Activated naive CD4-positive, alpha-beta T cell treated with anti-CD3 and anti-CD28 coated beads, Interleukin-2, amount 50 U/mL, for 24 hours (primary cell): ENCODE measurements at regions not wholly inside any gene's neighbourhood (a gene's known extent, or its start where the extent isn't known, plus 50 kb on each side); places are given as distances from the start of the nearest gene placed in this dataset.
"Not testable (repeated sequence)": the region's sequence is repeated elsewhere in the genome, so short reads cannot be mapped to it uniquely, and the experiment has no call there.

Source experiments
- H3K27ac Mint-ChIP-seq: one replicate; pipeline ENCODE4 v1.8.0; 2021; ENCODE audit warnings: mild to moderate bottlenecking, mixed read lengths
- H3K27me3 Mint-ChIP-seq: one replicate; pipeline ENCODE4 v1.8.0; 2021; ENCODE audit warnings: mixed read lengths
- H3K36me3 Mint-ChIP-seq: one replicate; pipeline ENCODE4 v1.8.0; 2021; ENCODE audit warnings: mixed read lengths
- H3K4me1 Mint-ChIP-seq: one replicate; pipeline ENCODE4 v1.8.0; 2021; ENCODE audit warnings: mixed read lengths
- H3K4me3 Mint-ChIP-seq: one replicate; pipeline ENCODE4 v1.8.0; 2021; ENCODE audit warnings: mild to moderate bottlenecking, mixed read lengths
- H3K9me3 Mint-ChIP-seq: one replicate; pipeline ENCODE4 v1.8.0; 2021; ENCODE audit warnings: mixed read lengths

- no peaks in the 10 kb centered on the region for H3K4me1 Mint-ChIP-seq
- H3K9me3 Mint-ChIP-seq = no peaks in the 10 kb centered on the region
- peaks cover 1% of the 10 kb centered on the region for H3K27me3 Mint-ChIP-seq
- H3K36me3 Mint-ChIP-seq = no peaks in the 10 kb centered on the region
- H3K4me3 Mint-ChIP-seq = no peak overlapping the region
- H3K27ac Mint-ChIP-seq = no peak overlapping the region
These were observed 75.6 kb downstream of the IGLL1 start for GRCh38 chr22:23504516-23504915.

DNA sequence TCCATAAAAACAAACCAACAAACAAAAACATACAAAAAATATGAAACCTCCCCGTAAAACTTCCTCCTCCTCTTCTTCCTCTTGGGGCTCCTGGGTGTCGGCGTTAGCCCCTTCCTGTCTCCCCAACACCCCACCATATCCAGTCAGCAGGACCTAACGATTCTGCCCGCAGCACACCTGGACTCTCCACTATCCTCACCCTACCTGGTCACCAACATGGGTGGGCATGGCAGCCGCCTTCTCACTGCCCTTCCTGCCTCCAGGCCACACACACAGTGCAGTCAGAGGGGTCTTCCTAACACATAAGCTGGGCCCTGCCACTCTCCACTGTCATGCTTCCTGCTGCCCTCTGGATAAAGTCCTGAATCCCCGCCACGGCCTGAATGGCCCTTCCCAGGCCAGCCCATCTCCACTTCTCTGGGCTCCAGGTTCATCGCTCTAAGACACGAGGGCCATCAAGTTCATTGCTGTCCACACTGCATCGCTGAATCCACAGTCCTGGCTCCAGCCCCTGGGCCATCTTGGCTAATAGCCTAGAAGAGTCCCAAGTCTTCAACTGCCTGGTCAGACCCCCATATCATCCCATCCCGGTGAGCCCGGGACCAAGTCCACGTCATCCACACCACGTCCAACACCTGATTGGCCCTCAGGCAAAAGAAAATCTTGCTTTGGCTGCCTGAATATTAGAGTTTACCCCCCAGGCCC, 76.2 kb downstream of the IGLL1 start:
- H3K9me3 Mint-ChIP-seq = no peaks in the 10 kb centered on the region
- H3K27ac Mint-ChIP-seq = no peak overlapping the region
- peaks cover 1% of the 10 kb centered on the region for H3K27me3 Mint-ChIP-seq
- no peak overlapping the region for H3K4me3 Mint-ChIP-seq
- H3K4me1 Mint-ChIP-seq = no peaks in the 10 kb centered on the region
- no peaks in the 10 kb centered on the region for H3K36me3 Mint-ChIP-seq

- Mint-ChIP-seq H3K27me3 (peaks cover 1% of the 10 kb centered on the region), H3K4me3 (no peak overlapping the region), H3K9me3 (no peaks in the 10 kb centered on the region), H3K27ac (no peak overlapping the region), H3K36me3 (no peaks in the 10 kb centered on the region), H3K4me1 (no peaks in the 10 kb centered on the region)
These were observed 76.9 kb downstream of the IGLL1 start for GRCh38 chr22:23503142-23503541.

- Mint-ChIP-seq H3K27ac (no peak overlapping the region), H3K9me3 (no peaks in the 10 kb centered on the region), H3K36me3 (no peaks in the 10 kb centered on the region), H3K4me3 (no peak overlapping the region), H3K27me3 (peaks cover 1% of the 10 kb centered on the region), H3K4me1 (peaks cover 4% of the 10 kb centered on the region)
These were observed 78.4 kb downstream of the IGLL1 start for GRCh38 chr22:23501708-23502107.

DNA sequence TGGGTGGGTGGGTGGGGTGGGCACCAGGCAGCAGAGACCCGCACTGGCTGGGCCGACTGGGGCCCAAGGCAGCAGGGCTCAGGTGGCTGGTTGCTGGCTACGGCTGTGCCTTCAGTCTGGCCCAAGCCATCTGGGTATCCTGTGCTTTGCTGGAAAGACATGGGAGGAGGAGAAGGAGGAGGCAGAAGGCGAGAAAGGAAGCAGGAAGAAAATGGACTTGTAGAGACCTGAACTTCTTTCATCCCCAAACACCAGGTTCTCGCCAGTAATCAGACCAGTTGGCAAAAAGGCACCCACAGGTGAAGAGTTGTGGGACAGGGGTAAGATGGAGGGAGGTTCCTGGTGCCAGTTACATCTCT, 78.8 kb downstream of the IGLL1 start:
- H3K9me3 Mint-ChIP-seq = no peaks in the 10 kb centered on the region
- no peak overlapping the region for H3K4me3 Mint-ChIP-seq
- no peak overlapping the region for H3K27ac Mint-ChIP-seq
- H3K36me3 Mint-ChIP-seq = no peaks in the 10 kb centered on the region
- peaks cover 5% of the 10 kb centered on the region for H3K4me1 Mint-ChIP-seq
- peaks cover 1% of the 10 kb centered on the region for H3K27me3 Mint-ChIP-seq

DNA sequence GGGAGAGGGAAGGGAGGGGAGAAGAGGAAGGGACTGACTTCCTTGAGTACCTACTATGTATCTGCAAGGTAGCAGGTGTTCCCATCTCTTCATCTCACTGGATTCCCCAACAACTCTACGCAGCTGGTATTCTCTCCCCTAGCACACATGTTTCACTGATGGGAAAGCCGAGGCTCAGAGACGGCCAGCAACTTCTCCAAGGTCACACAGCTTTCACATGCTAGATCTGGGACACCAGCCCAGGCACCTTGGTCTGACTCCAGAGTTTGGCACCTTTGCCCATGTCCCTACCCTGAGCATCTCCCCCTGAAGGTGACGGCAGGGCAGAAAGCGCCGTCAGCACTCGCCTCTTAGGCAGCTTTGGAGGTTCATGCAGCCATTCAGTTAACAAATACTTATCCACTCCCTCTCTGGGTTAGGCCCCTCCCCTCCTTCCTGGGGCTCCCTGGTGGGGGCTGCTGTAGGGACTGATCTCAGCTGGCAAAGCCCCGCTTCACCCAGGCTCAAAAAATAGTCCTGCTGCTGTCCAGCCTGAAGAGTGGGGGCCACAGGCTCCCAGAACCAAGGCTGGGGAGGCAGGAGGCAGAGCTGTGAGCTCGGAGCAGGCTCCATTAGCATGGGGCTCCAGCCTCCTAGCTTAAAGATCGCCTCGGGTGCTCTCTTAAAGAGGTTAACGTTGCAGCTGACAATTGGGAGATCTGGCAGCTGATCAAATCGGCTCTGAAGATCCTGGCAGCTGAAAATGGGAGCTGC, 79.4 kb downstream of the IGLL1 start:
- no peak overlapping the region for H3K4me3 Mint-ChIP-seq
- H3K27me3 Mint-ChIP-seq = peaks cover 1% of the 10 kb centered on the region
- no peak overlapping the region for H3K27ac Mint-ChIP-seq
- H3K36me3 Mint-ChIP-seq = no peaks in the 10 kb centered on the region
- H3K4me1 Mint-ChIP-seq = peaks cover 11% of the 10 kb centered on the region
- no peaks in the 10 kb centered on the region for H3K9me3 Mint-ChIP-seq

GRCh38 chr22:23499845-23500500, 80.1 kb downstream of the IGLL1 start:
- H3K4me3 Mint-ChIP-seq = no peak overlapping the region
- H3K27me3 Mint-ChIP-seq = no peaks in the 10 kb centered on the region
- no peaks in the 10 kb centered on the region for H3K9me3 Mint-ChIP-seq
- no peaks in the 10 kb centered on the region for H3K36me3 Mint-ChIP-seq
- H3K27ac Mint-ChIP-seq = no peak overlapping the region
- H3K4me1 Mint-ChIP-seq = peaks cover 16% of the 10 kb centered on the region

DNA sequence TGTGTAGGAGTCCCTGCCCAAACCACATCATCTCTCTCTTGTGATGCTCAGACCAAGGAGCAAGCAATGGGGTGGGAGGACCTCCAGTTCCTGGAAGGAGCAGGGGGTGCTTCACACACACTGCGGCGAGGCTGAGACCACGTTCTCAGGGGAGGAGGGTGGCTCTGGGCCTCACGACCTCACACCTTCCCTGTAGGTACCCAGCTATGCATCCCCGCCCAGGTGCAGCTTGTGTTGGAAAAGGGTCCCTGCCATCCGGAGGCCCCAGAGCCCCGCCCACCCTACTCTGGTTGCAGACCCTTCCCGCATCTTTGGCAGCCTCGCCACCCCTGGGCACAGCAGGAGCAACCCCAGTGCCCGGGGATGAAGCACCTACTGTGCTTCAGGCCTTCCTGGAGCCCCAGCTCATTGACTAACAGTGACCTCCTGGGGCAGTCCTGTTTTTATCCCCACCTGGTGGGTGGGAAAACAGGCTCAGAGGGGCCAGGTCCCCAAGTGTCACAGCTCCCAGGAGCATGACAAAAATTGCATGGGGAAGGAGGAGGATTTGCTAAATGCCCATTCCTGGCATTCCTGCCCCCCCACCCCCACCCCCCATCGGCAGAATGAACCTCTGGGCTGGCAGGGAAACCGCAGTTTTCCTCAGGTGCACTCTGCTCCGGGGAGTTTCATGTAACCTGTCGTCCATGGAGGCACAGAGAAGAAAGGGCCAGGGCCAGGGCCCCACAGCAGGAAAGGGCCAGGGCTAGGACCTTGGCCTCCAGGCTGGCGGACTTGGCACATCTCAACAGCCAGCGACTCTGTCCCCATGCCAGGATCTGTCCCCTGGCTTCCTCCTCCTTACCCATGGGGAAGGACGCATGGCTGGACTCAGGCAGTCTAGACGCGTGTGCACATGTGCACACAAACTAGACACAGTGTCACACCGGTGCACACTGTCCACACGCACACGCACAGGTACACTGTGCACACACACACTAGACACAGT, 81.0 kb downstream of the IGLL1 start:
- H3K4me3 Mint-ChIP-seq = no peak overlapping the region
- H3K27ac Mint-ChIP-seq = no peak overlapping the region
- no peaks in the 10 kb centered on the region for H3K9me3 Mint-ChIP-seq
- no peaks in the 10 kb centered on the region for H3K27me3 Mint-ChIP-seq
- no peaks in the 10 kb centered on the region for H3K36me3 Mint-ChIP-seq
- peaks cover 18% of the 10 kb centered on the region for H3K4me1 Mint-ChIP-seq

DNA sequence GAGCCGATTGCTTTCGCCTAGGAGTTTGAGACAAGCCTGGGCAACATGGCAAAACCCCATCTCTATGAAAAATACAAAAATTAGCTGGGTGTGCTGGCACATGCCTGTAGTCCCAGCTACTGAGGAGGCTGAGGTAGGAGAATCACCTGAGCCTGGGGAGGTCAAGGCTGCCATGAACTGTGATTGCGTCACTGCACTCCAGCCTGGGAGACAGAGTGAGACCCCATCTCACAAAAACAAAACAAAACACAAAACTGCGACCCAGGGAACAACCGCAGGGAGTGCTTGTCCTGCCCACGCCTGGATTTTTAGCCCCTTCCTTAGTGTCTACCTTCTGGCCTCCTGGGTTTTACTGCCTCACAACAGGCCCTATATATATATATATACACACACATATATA, 82.2 kb downstream of the IGLL1 start:
- H3K36me3 Mint-ChIP-seq, H3K9me3 Mint-ChIP-seq, H3K27ac Mint-ChIP-seq, H3K4me3 Mint-ChIP-seq, H3K27me3 Mint-ChIP-seq: not testable (repeated sequence)
- H3K4me1 Mint-ChIP-seq = peaks cover 18% of the 10 kb centered on the region

DNA sequence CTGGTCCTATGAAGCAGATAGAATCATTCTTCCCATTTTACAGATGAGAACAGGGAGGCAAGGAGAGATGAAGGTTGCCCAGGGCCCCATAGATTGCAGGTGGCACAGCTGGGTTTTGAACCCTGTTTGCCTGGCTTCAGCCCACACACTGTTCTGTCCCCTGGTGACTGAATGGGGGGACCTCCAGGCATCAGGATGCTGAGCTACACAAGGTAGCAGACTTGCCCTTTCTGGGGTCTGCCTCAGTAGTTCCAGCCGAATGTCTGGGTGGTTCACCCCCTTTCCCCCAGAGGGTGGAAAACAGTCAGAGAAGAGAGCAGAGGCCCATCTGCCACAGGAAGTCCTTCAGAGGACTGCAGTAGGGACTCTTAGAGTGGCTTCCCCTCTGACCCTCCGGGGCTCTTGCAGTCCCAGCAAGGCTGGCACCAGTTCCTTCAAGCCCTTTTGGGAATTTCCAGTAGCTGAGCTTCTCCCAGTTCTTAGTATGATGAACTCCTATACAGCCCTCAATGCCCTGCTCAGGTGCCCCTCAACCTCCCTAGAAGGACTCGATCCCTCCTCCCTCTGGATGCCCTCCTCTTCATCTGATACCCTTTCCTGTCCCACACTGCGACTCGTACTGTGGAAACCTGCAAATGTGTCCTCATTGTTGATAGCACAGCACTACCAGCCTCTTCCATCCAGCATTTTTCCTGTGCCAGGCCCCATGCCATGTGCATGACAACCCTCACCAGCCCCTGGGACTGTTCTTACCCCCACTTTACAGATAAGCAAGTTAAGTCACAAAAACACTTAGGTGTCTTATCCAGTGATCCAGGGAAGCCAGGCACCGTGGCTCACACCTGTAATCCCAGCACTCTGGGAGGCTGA, 82.8 kb downstream of the IGLL1 start:
- H3K9me3 Mint-ChIP-seq = no peaks in the 10 kb centered on the region
- no peaks in the 10 kb centered on the region for H3K36me3 Mint-ChIP-seq
- no peaks in the 10 kb centered on the region for H3K27me3 Mint-ChIP-seq
- peak overlapping the region; percentile 21 for H3K27ac Mint-ChIP-seq
- peaks cover 18% of the 10 kb centered on the region for H3K4me1 Mint-ChIP-seq
- no peak overlapping the region for H3K4me3 Mint-ChIP-seq

DNA sequence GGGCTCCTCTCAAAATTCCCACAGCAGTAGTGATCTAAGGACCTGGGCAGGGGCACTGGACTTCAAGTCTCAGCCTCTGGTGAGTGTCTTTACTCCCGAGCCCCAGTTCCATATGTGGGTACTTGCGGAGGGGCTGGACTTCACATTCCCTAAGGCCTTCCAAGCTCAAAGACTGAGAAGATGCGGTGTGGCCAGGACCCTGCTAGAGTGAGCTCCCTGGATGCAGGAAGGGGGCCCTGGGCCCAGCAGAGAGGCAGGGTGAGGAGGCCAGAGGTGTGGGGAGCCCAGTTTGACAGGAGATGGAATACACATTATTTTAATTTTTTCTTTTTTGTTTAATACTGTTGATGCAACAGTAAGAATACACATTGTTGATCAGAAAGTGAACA, 83.7 kb downstream of the IGLL1 start:
- no peak overlapping the region for H3K4me3 Mint-ChIP-seq
- H3K27ac Mint-ChIP-seq = peak overlapping the region; percentile 39
- no peaks in the 10 kb centered on the region for H3K9me3 Mint-ChIP-seq
- peaks cover 18% of the 10 kb centered on the region for H3K4me1 Mint-ChIP-seq
- H3K27me3 Mint-ChIP-seq = no peaks in the 10 kb centered on the region
- H3K36me3 Mint-ChIP-seq = no peaks in the 10 kb centered on the region

GRCh38 chr22:23495614-23496444, 84.3 kb downstream of the IGLL1 start:
- Mint-ChIP-seq H3K4me3 (no peak overlapping the region), H3K36me3 (no peaks in the 10 kb centered on the region), H3K27ac (peak overlapping the region; percentile 4), H3K4me1 (peaks cover 18% of the 10 kb centered on the region), H3K9me3 (no peaks in the 10 kb centered on the region), H3K27me3 (peaks cover 1% of the 10 kb centered on the region)

DNA sequence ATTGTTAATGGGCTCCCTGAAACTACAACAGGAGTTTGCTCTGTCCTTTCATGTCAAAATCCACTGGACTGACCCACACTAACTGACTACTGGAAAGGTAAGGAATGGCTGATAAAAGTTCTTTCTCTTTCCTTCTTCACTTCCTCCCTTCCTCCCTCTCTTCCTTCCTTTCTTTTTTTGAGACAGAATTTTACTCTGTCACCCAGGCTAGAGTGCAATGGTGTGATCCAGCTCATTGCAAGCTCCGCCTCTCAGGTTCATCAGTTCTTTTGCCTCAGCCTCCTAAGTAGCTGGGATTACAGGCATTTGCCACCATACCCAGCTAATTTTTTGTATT, 85.2 kb downstream of the IGLL1 start:
- H3K4me1 Mint-ChIP-seq = peaks cover 18% of the 10 kb centered on the region
- H3K4me3 Mint-ChIP-seq = no peak overlapping the region
- no peak overlapping the region for H3K27ac Mint-ChIP-seq
- no peaks in the 10 kb centered on the region for H3K9me3 Mint-ChIP-seq
- H3K36me3 Mint-ChIP-seq = no peaks in the 10 kb centered on the region
- peaks cover 1% of the 10 kb centered on the region for H3K27me3 Mint-ChIP-seq

DNA sequence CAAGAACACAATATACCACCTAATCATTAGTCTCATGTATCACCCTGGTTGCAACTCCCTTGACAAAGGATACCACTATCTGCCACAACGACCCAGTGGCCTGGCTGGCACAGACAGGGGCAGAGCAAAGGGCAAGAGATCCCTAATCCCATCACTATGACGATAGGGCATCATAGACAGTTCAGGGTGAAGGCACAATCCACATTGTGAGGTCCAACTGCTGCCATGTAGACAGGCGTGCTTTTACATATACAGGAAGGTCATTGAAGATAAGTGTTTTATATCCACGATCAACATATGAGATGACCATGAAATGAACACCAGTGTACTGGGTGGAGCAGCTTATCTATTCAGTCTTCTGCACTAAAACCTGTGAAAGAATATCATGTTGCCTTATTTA, 94.6 kb downstream of the IGLL1 start:
- Mint-ChIP-seq H3K4me3 (no peak overlapping the region), H3K36me3 (no peaks in the 10 kb centered on the region), H3K4me1 (peaks cover 6% of the 10 kb centered on the region), H3K27me3 (peaks cover 5% of the 10 kb centered on the region), H3K9me3 (no peaks in the 10 kb centered on the region), H3K27ac (no peak overlapping the region)
